K562 (cell line): ENCODE measurements at regions not wholly inside any gene's neighbourhood (a gene's known extent, or its start where the extent isn't known, plus 50 kb on each side); places are given as distances from the start of the nearest gene placed in this dataset.

ENCODE experiments used
- ATAC-seq: fragments of 200-7000 bp; cut with Tn5 transposase; 3 replicates; pipeline ENCODE4 v1.9.1; 2020; ENCODE audit warnings: moderate library complexity
- BruUV-seq: library from RNA; stranded (reverse); fragments of 400-500 nt; replicated peaks from 2 replicates; lab custom pipeline; 2021; lab: Mats Ljungman, UMichigan
- CTCF ChIA-PET: fragments of 300-600 bp; formaldehyde crosslinking; extraction: SDS; loops from one replicate; lab custom pipeline; 2021; ENCODE audit warnings: low intra/inter-chr PET ratio; lab: Yijun Ruan, JAX
- POLR2A ChIA-PET: fragments of 300-600, 350-650 bp; sonication (Branson Sonifier 250); formaldehyde crosslinking; extraction: SDS; loops from one replicate; lab custom pipeline; 2021; ENCODE audit warnings: antibody characterized with exemption, inconsistent platforms; lab: Yijun Ruan, JAX
- DNase-seq, 4 experiments: peaks; one replicate each; pipeline versions ENCODE4 v3.0.0 to v3.0.0-alpha.2; 2011 to 2018; ENCODE audit warnings: low spot score in 3 of 4, mixed read lengths in 3 of 4; ENCODE audit errors: extremely low read depth in 1 of 4
- FAIRE-seq: peaks from 2 replicates; lab custom pipeline; 2011; peaks lifted over from hg19 to GRCh38; lab: Jason Lieb, UNC
- H2AFZ ChIP-seq: 2 replicates; pipeline ENCODE4 v1.6.0; 2011; ENCODE audit warnings: low read depth, low read length, control low read depth, inconsistent platforms
- H3K27ac ChIP-seq: fragments of 200-600 bp; 3 replicates; pipeline ENCODE4 v1.8.0; 2011; ENCODE audit warnings: low read depth, mild to moderate bottlenecking, control low read depth, inconsistent platforms, low read length, moderate library complexity, mixed read lengths; ENCODE audit errors: extremely low read depth
- H3K27me3 ChIP-seq, 2 experiments: fragments of 300-600 bp in 1 of 2; 2 replicates in 1 of 2; 3 replicates in 1 of 2; pipeline versions ENCODE4 v1.6.0 to v1.8.0; 2011; ENCODE audit warnings: inconsistent platforms in 2 of 2, low read length in 2 of 2, mild to moderate bottlenecking in 1 of 2, mixed read lengths in 1 of 2, moderate library complexity in 1 of 2; ENCODE audit not compliant: control insufficient read depth in 2 of 2, insufficient read depth in 2 of 2
- H3K36me3 ChIP-seq: fragments of 300-600 bp; 3 replicates; pipeline ENCODE4 v1.8.0; 2011; ENCODE audit warnings: mild to moderate bottlenecking, low read length, inconsistent platforms; ENCODE audit not compliant: control insufficient read depth, insufficient read depth
- H3K4me1 ChIP-seq, 2 experiments: fragments of 200-600 bp in 1 of 2; replicated peaks in 1 of 2; 2 replicates in 1 of 2; 3 replicates in 1 of 2; pipeline versions ENCODE4 v1.5.1 to v1.8.0; 2011; ENCODE audit warnings: inconsistent platforms in 2 of 2, low read length in 2 of 2, mild to moderate bottlenecking in 1 of 2, mixed read lengths in 1 of 2, moderate library complexity in 1 of 2; ENCODE audit not compliant: control insufficient read depth in 2 of 2, insufficient read depth in 2 of 2
- H3K4me2 ChIP-seq: 2 replicates; pipeline ENCODE4 v1.6.1; 2011; ENCODE audit warnings: low read length, control low read depth, inconsistent platforms, mixed read lengths; ENCODE audit not compliant: insufficient read depth
- H3K4me3 ChIP-seq: fragments of 200-600 bp; sonication (generic), shearing (Covaris generic); 2 replicates; pipeline ENCODE4 v1.5.1; 2016; ENCODE audit warnings: control low read depth, inconsistent platforms
- H3K79me2 ChIP-seq: fragments of 200-600 bp; 3 replicates; pipeline ENCODE4 v1.8.0; 2011; ENCODE audit warnings: low read length, inconsistent platforms; ENCODE audit not compliant: control insufficient read depth, insufficient read depth
- H3K9ac ChIP-seq, 2 experiments: 2 replicates each; pipeline versions ENCODE4 v1.6.0 to v1.6.1; 2011; ENCODE audit warnings: low read depth in 2 of 2, low read length in 2 of 2, control low read depth in 1 of 2, inconsistent platforms in 1 of 2, mild to moderate bottlenecking in 1 of 2, mixed read lengths in 1 of 2; ENCODE audit not compliant: insufficient read depth in 1 of 2
- H3K9me1 ChIP-seq: one replicate; pipeline ENCODE4 v1.6.0; 2011; ENCODE audit warnings: inconsistent platforms, mild to moderate bottlenecking, low read length, moderate library complexity; ENCODE audit not compliant: control insufficient read depth, insufficient read depth
- H3K9me3 ChIP-seq: replicated peaks from 2 replicates; pipeline ENCODE4 v1.5.1; 2011; ENCODE audit warnings: low read depth, low read length, inconsistent platforms; ENCODE audit not compliant: control insufficient read depth, insufficient read depth
- H4K20me1 ChIP-seq: replicated peaks from 2 replicates; pipeline ENCODE4 v1.6.1; 2011; ENCODE audit warnings: low read length, inconsistent platforms, mixed read lengths; ENCODE audit not compliant: control insufficient read depth, insufficient read depth
- CCNT2 ChIP-seq: IDR thresholded peaks from 2 replicates; pipeline ENCODE4 v1.6.1; 2011; ENCODE audit warnings: borderline replicate concordance, low read depth, mild to moderate bottlenecking, moderate library complexity, mixed read lengths, low read length; ENCODE audit not compliant: insufficient read length; ENCODE audit errors: extremely low read depth
- CEBPG ChIP-seq, 3 experiments: fragments of 200-800 bp in 1 of 3; sonication (Bioruptor generic) in 1 of 3; sonication (generic) in 1 of 3; formaldehyde crosslinking in 1 of 3; IDR thresholded peaks in 2 of 3; conservative IDR thresholded peaks in 1 of 3; 2 replicates each; pipeline versions ENCODE4 v1.6.1 to v1.8.0; 2016 to 2022; ENCODE audit warnings: missing compliant biosample characterization in 2 of 3, missing genetic modification characterization in 2 of 3, mild to moderate bottlenecking in 1 of 3, missing genetic modification reagents in 1 of 3
- ETV1 ChIP-seq: fragments of 450-650 bp; conservative IDR thresholded peaks from 2 replicates; pipeline ENCODE4 v1.6.1; 2016; ENCODE audit warnings: missing genetic modification characterization, control low read depth, low read depth, missing compliant biosample characterization
- GABPB1 ChIP-seq: sonication (generic); formaldehyde crosslinking; IDR thresholded peaks from 2 replicates; pipeline ENCODE4 v1.8.0; 2022; ENCODE audit warnings: mild to moderate bottlenecking, missing genetic modification reagents
- HMG20A ChIP-seq: fragments of 450-650 bp; formaldehyde crosslinking; conservative IDR thresholded peaks from 2 replicates; pipeline ENCODE4 v1.4.0; 2020; ENCODE audit warnings: mild to moderate bottlenecking, mixed read lengths
- LCOR ChIP-seq: sonication (generic); formaldehyde crosslinking; IDR thresholded peaks from 2 replicates; pipeline ENCODE4 v1.8.0; 2022; ENCODE audit warnings: mild to moderate bottlenecking, missing genetic modification reagents
- MYBL2 ChIP-seq, 2 experiments: fragments of 450-650 bp in 1 of 2; sonication (generic) in 1 of 2; formaldehyde crosslinking in 1 of 2; IDR thresholded peaks; 2 replicates each; pipeline versions ENCODE4 v1.6.1 to v1.8.1; 2017 to 2022; ENCODE audit warnings: borderline replicate concordance in 1 of 2, inconsistent platforms in 1 of 2, low read depth in 1 of 2, mild to moderate bottlenecking in 1 of 2, missing genetic modification reagents in 1 of 2, moderate library complexity in 1 of 2
- SREBF2 ChIP-seq: sonication (generic); formaldehyde crosslinking; IDR thresholded peaks from 2 replicates; pipeline ENCODE4 v1.4.0; 2020; ENCODE audit warnings: mild to moderate bottlenecking, missing genetic modification reagents
- USF1 ChIP-seq: sonication (generic); formaldehyde crosslinking; IDR thresholded peaks from 2 replicates; pipeline ENCODE4 v1.9.0; 2022; ENCODE audit warnings: mild to moderate bottlenecking, missing genetic modification reagents
- ZNF445 ChIP-seq: fragments of 250-450 bp; sonication (Bioruptor Pico); IDR thresholded peaks from 2 replicates; pipeline ENCODE4 v1.4.0; 2020; ENCODE audit warnings: low read depth, mild to moderate bottlenecking, moderate library complexity
- WGBS: fragments of 100-300 bp; shearing (Covaris generic); methylation state at CpG from one replicate; pipeline ENCODE4 v1.1.6; 2016; ENCODE audit warnings: low coverage, mixed read lengths; ENCODE audit not compliant: insufficient coverage; ENCODE audit errors: missing lambda C conversion rate; 5-methylcytosine and 5-hydroxymethylcytosine counted together
- in situ Hi-C: fragments of 300-500 bp; cut with MboI; formaldehyde crosslinking; loops from 4 replicates; pipeline ENCODE4 v1.15.0; 2018; ENCODE audit warnings: inconsistent platforms, mixed read lengths
- intact Hi-C: fragments of 100-400 bp; cut with micrococcal nuclease; formaldehyde crosslinking; loops from 2 replicates; pipeline ENCODE4 v1.14.2; 2022

- no peak for FAIRE-seq
- in situ Hi-C loops, result no loop called here
- Histone ChIP-seq H3K9ac (no peak overlapping the region), H3K4me2 (no peak overlapping the region), H3K79me2 (no peaks in the 10 kb centered on the region), H2AFZ (no peak overlapping the region), H3K4me3 (no peak overlapping the region), H3K9me3 (no peaks in the 10 kb centered on the region), H3K9me1 (no peaks in the 10 kb centered on the region)
- BruUV-seq, result no TSS peak
- POLR2A ChIA-PET, result interaction anchor here (0.6 kb wide), 3 partner anchors 13 to 40 kb away, joined by 3 read pairs; no protein-coding TSS in a partner anchor
- CTCF ChIA-PET, result no interaction called here
- 0% methylated on average over 7 of the region's 7 CpGs for WGBS
- no peak for TF ChIP-seq ETV1
- TF ChIP-seq SREBF2 (CRISPR knock-in tag), result no peak
- no peak for TF ChIP-seq ZNF445 (CRISPR knock-in tag)
- no peak for TF ChIP-seq CCNT2
- no peak for TF ChIP-seq MYBL2 (IDR thresholded peaks at IDR 0.05; ENCODE audit: low read depth)
- TF ChIP-seq MYBL2 (CRISPR knock-in tag; IDR thresholded peaks at IDR 0.05; ENCODE audit: borderline replicate concordance), result no peak
- no peak for TF ChIP-seq GABPB1
- no peak for TF ChIP-seq LCOR
- no peak for TF ChIP-seq HMG20A (CRISPR knock-in tag)
- TF ChIP-seq CEBPG (CRISPR knock-in tag; IDR thresholded peaks at IDR 0.05), result no peak
- TF ChIP-seq CEBPG (tag; conservative IDR thresholded peaks at IDR 0.05 in 1 of 2, IDR thresholded peaks at IDR 0.05 in 1 of 2), result no peak
- no peak for TF ChIP-seq USF1
- TF ChIP-seq, all 486 proteins: peak for 0
- peaks cover 3% of the 10 kb centered on the region; the same call in 1 of the 2 replicates for H4K20me1 ChIP-seq
- no peak for ATAC-seq
- H3K4me1 ChIP-seq, result no peaks in the 10 kb centered on the region
- H3K27ac ChIP-seq, result no peak overlapping the region
- DNase-seq, result no peak
- H3K27me3 ChIP-seq, result peaks cover 4 to 20% of the 10 kb centered on the region in 2 experiments; a peak in 3 of 5 replicates
- no peaks in the 10 kb centered on the region for H3K36me3 ChIP-seq
- intact Hi-C loops, result no loop called here
These were observed 66.6 kb upstream of the TRIO start for GRCh38 chr5:14076561-14076960.
